ENCODE measurements at regions not wholly inside any gene's neighbourhood (a gene's known extent, or its start where the extent isn't known, plus 50 kb on each side); places are given as distances from the start of the nearest gene placed in this dataset.

- intact Hi-C loops (cut with DNase I) = no loop called here
- DNase-seq = no peak
Measured at GRCh38 chr1:29746076-29746665, 509.8 kb downstream of the PTPRU start.

DNA sequence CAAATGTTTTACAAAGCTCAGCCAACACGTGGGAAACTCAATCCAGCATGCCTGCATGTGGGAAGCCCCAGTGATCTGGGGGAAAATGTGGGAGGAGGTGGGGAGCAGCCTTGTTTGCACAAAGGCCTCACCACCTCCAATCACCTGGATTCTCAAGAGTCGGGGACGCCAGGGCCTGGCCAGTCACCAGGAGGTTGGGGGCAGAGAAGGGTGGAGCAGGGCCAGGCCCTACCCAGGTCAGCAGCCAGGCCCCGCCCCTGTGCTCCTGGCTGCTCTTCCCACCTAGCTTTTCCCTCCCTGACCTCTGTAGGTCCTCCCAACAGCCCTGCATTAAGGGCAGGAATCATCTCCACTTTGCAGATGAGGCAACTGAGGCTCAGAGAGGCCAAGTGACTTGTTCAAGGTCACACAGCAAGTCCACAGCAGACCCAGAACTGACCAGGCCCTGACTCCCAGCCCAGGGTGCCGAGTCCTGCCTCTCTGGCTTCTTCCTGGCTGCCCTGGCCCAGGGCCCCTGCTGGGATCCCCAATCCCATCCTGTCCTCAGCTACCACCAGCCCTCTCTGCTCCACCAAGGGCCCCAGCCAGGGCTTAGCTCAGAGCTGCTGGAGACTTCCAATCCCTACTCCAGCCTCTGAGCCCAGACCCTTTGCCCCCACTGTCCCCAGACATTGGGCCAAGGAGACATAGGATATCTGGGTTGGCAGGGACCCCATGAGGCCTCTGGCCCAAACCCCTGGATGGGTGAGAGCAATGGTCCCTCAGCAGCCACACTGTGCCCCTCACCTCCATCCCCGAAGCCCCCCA lies 508.6 kb downstream of the PTPRU start:
- peak in 3 of 42 donors; percentile 22 to 42 (median 35) for DNase-seq
- intact Hi-C loops (cut with DNase I) = no loop called here

DNA sequence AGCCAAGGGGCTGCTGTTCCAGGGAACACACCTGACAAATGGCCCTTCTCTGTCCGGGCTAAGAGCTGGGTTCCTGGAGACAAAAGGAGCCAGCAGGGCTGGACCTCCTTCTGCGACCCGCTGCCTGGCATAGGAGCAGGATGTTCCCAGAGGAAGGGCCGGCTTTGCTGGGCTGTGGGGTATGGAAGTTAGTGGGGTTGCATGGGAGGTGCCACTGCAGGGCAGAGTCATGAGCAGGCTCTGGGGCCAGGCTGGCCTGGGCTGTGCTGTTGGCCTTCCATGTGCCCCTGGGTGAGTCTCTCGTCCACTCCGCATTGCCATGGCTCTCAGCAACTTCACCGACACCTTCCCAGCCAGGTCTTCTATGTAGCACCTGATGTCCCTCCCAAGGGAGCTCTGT lies 507.6 kb downstream of the PTPRU start:
- no peak for DNase-seq
- intact Hi-C loops (cut with DNase I) = no loop called here

- DNase-seq = no peak
- intact Hi-C loops (cut with DNase I) = no loop called here
Measured at GRCh38 chr1:29743264-29743663, 506.9 kb downstream of the PTPRU start.

GRCh38 chr1:29739176-29739575 lies 502.9 kb downstream of the PTPRU start:
- intact Hi-C loops (cut with DNase I) = no loop called here
- no peak for DNase-seq

DNA sequence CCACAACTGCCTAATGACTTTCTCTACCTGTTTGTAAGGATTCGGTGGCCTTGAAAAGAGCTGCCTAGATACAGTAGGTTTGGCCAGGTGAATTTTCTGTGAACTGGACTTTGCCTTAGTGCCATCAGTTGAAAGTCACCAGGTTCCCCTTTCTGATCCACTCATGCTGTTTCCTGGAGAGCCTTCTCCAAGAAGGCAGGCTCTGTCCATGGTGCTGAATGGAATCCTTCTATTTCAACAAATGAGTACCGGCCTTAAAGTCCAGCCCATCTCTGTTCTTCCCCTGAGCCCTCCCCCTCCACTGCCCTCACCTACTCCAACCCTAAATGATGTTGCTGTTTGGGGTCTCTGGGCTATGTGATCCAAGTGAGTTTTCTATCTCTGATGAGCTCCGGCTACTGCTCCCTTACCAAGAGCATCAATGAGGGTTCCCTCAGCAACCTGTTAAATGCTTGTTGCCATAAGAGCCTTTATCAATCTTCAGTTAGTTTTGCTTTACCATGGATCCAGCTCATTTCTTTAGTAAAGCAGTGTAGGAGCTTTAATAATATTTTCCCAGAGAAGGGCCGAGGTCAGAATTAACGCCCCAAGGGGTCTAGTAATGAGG lies 500.4 kb downstream of the PTPRU start:
- DNase-seq = peak in 4 of 42 donors; percentile 15 to 47 (median 24)
- intact Hi-C loops (cut with DNase I) = no loop called here

GRCh38 chr1:29732453-29732852 lies 496.1 kb downstream of the PTPRU start:
- intact Hi-C loops (cut with DNase I) = no loop called here
- no peak for DNase-seq

DNA sequence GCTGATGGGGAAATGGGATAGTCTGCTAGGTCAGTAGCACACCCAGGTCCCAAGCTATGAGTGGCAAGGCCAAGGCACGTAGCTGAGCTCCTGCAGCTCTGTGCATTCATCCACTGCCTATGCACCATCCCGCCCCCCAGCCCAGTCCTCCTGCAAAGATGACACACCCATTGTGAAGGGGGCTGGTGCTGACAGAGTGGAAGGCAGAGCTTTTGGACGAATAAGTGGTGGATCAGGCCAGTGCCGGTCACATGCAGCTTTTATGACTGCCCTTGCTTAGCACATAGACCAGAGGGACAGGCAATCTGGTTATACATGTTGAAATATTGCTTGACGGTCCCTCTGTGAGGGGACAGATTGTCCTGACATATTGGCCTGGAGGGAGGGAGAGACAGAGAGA lies 494.3 kb downstream of the PTPRU start:
- intact Hi-C loops (cut with DNase I) = no loop called here
- no peak for DNase-seq

DNA sequence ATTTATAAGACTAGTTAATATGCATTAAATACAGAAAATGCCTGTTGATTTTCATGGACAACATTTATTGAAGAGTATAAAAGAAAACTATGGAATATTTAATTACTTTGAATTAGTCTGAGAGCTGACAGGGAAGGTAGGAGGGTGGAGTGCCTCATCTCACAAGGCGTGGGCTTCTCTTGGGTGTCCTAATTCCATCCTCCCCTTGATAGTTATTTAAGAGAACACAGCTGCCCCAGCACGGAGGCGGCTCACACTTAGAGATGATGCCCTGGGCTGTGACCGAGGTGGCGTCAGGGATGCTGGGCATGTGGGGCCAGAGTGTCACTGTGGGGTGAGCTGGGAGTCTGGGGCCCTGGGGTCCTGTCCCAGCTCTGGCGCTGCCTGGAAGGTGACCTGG lies 493.0 kb downstream of the PTPRU start:
- DNase-seq = peak in 27 of 42 donors; percentile 2 to 80 (median 31)
- intact Hi-C loops (cut with DNase I) = no loop called here

GRCh38 chr1:29728703-29729102 lies 492.4 kb downstream of the PTPRU start:
- intact Hi-C loops (cut with DNase I) = no loop called here
- no peak for DNase-seq

- DNase-seq = no peak
- intact Hi-C loops (cut with DNase I) = no loop called here
Measured at GRCh38 chr1:29725262-29725661, 488.9 kb downstream of the PTPRU start.

GRCh38 chr1:29722598-29722997 lies 486.3 kb downstream of the PTPRU start:
- DNase-seq = no peak
- intact Hi-C loops (cut with DNase I) = no loop called here

DNA sequence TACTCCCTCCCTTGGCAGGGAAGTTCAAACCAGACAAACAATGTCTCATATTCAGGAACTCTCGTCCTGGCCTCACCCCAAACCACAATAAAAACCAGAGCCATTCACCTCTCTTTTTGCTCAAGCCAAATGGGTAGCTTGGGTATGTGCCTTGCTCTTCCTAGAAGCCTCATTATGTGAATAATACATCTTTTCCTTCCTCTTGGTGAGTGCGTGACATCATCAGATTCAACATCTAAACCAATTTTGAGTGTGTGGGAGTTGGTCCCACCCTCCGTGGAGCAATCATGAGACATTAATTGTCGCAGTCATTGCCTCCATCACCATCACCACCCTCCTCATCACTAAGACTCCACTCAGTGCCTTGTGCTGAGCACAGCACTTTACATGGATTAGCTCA lies 482.9 kb downstream of the PTPRU start:
- intact Hi-C loops (cut with DNase I) = no loop called here
- no peak for DNase-seq

DNA sequence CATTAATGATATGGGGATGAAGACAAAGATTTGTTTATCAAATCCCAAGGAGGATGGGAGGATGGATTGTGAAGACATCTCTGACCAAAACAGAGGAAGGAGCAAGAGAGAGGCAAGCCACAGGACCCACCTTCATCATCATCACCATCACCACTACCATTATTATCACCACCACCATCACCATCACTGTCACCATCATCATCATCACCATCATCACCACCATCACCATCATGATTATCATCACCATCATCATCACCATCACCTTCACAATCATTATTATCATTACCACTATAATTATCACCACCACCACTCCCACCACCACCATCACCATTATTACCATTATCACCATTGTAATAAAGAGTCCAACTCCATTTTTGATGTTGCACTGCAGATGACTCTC lies 482.5 kb downstream of the PTPRU start:
- DNase-seq = no peak
- intact Hi-C loops (cut with DNase I) = no loop called here

- no peak for DNase-seq
- intact Hi-C loops (cut with DNase I) = no loop called here
Measured at GRCh38 chr1:29716306-29716705, 480.0 kb downstream of the PTPRU start.

DNA sequence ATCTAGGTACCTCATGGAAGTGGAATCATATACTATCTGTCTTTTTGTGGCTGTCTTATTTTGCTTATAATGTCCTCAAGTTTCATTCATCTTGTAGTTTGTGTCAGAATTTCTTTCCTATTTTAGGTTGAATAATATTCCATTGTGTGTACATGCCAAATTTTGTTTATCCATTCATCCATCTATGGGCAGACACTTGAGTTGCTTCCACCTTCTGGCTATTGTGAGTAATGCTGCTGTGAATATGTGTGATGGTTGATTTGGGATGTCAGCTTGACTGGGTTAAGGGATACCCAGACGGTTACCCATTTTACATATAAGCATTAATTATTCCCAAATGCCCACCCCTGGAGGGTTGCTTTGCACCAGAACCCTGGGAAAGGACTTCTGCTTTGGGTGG lies 477.5 kb downstream of the PTPRU start:
- intact Hi-C loops (cut with DNase I) = no loop called here
- no peak for DNase-seq

DNA sequence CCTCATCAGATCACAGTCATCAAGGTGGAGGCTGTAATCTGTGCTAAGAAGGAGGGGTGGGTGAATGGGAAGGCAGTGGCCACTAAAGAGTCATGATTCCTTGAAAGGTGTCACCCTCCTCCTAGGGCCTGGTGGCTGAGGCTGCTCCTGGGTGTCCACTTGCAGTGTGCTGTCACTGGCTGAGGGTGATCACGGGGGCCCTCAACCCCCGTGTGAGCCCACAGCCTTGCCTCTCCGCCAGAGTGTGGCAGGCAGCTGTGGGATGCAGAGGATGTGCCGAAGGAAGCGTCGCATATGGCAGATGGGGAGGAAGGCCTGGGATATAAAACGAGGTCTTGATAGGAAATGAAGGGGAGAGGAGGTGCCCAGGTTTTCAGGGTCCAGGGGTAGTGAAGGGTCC lies 476.5 kb downstream of the PTPRU start:
- no peak for DNase-seq

DNA sequence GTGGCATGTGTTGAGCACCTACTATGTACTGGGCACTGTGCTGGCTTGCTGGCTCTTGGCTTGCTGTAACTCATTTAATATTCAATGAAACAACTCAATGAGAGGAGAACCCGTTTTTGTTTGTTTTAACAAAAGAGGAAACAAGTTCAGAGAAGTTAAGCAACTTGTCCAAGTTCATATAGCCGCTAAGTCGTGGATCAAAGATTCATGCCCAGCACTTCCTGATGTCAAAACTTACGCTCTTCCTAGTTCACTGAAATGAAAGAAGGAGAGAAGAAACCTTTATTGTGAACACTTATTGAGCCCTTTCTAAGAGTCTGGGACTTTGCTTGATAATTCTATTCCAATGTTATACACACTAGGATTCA lies 475.9 kb downstream of the PTPRU start:
- intact Hi-C loops (cut with DNase I) = no loop called here
- DNase-seq = no peak

More for the DNA sequence above, 476.5 kb downstream of the PTPRU start:
- intact Hi-C loops (cut with DNase I) = no loop called here

DNA sequence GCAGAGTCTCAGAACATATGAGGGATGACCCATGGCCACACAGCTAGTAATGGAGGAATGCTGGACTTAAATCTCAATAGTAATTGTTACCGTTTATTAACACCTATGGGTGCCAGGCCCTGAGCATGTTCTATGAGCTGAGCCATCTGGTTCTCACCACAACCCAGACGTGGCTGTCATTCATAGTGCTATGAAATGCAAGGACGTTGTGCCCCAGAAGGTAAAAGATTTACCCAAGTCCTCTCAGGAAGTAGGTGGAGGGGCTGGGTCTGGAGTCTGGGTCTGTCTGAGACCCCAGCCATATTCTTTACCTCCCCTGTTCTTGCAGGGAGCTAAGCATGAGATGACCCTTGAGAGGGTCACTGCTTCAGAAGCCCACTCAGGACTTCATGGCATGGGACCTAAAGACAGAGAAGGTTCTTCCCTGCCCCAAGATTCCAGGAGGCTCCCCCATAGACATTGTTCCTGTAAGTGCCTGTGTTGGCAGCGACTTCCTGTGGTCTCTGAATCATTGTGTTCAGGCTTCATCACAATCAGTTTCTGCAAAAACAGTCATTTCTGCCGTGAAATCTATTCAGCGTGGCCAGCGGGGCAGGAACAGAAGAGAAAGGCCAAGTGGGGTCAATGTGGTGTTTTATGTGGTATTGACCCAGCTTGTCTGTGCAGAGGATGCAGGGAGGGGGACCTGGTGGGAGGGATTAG lies 475.4 kb downstream of the PTPRU start:
- no peak for DNase-seq
- intact Hi-C loops (cut with DNase I) = no loop called here

DNA sequence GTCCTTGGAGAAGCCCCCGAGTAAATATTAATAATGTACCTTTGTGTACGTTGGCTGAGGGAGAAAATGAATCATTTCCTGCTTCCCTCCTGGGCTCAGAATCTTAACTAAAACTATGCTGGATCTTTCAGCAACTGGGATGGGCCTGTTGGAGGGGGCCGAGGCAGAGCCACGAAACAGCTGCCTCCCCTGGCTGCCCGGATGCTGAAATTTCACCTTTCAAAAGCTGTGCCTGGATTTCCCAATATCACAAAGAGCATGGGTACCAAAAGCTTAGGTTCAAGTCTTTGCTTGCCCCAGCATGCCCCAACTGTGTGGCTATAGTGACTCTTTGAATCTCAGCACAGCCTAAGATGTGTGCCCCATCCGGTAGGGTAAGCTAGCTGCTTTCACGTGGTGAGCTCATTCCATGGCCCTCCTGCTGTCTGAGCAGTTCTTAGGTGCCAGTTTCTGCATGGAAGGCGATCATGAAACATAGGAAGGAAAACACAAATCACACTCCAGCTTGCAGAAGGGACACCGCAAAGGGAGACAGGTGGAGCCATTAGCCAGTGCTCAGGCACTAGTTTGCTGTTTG lies 473.5 kb downstream of the PTPRU start:
- intact Hi-C loops (cut with DNase I) = no loop called here
- no peak for DNase-seq

Data from head of caudate nucleus (tissue), 42 donors.